T-helper 2 cell treated with Interferon-gamma antibody and Interleukin-4, amounts not matched to agents 100 ng/mL and 5 ng/mL, for 36 hours (primary cell): ENCODE measurements at regions not wholly inside any gene's neighbourhood (a gene's known extent, or its start where the extent isn't known, plus 50 kb on each side); places are given as distances from the start of the nearest gene placed in this dataset.

ENCODE experiments used
- intact Hi-C: fragments of 100-400 bp; cut with micrococcal nuclease; formaldehyde crosslinking; loops from one replicate; pipeline ENCODE4 v1.15.1; 2023

- intact Hi-C loops = no loop called here
Measured at GRCh38 chr21:39105836-39106235, 77.4 kb downstream of the PSMG1 start.

GRCh38 chr21:39105341-39105765, 77.9 kb downstream of the PSMG1 start:
- intact Hi-C loops = no loop called here

- intact Hi-C loops = no loop called here
Measured at GRCh38 chr21:39104911-39105310, 78.3 kb downstream of the PSMG1 start.

GRCh38 chr21:39103689-39104088, 79.6 kb downstream of the PSMG1 start:
- intact Hi-C loops = no loop called here

- intact Hi-C loops = no loop called here
Measured at GRCh38 chr21:39099859-39100258, 83.4 kb downstream of the PSMG1 start.

GRCh38 chr21:39098696-39099200, 84.5 kb downstream of the PSMG1 start:
- intact Hi-C loops = no loop called here

- intact Hi-C loops = no loop called here
Measured at GRCh38 chr21:39097981-39098380, 85.3 kb downstream of the PSMG1 start.

- intact Hi-C loops = no loop called here
Measured at GRCh38 chr21:39097335-39097861, 85.9 kb downstream of the PSMG1 start.

GRCh38 chr21:39096754-39097153, 86.5 kb downstream of the PSMG1 start:
- intact Hi-C loops = no loop called here

GRCh38 chr21:39095681-39096080, 87.6 kb downstream of the PSMG1 start:
- intact Hi-C loops = no loop called here

- intact Hi-C loops = no loop called here
Measured at GRCh38 chr21:39094847-39095579, 88.2 kb downstream of the PSMG1 start.

- intact Hi-C loops = no loop called here
Measured at GRCh38 chr21:39094087-39094780, 89.0 kb downstream of the PSMG1 start.

GRCh38 chr21:39093526-39093925, 89.7 kb downstream of the PSMG1 start:
- intact Hi-C loops = no loop called here

GRCh38 chr21:39088831-39089380, 94.3 kb downstream of the PSMG1 start:
- intact Hi-C loops = no loop called here

GRCh38 chr21:39088031-39088370, 95.2 kb downstream of the PSMG1 start:
- intact Hi-C loops = no loop called here

- intact Hi-C loops = no loop called here
Measured at GRCh38 chr21:39087238-39088030, 95.8 kb downstream of the PSMG1 start.

- intact Hi-C loops = no loop called here
Measured at GRCh38 chr21:39086547-39086946, 96.7 kb downstream of the PSMG1 start.

- intact Hi-C loops = no loop called here
Measured at GRCh38 chr21:39085843-39086405, 97.3 kb downstream of the PSMG1 start.

GRCh38 chr21:39084979-39085729, 98.1 kb downstream of the PSMG1 start:
- intact Hi-C loops = no loop called here

GRCh38 chr21:39084073-39084472, 99.2 kb downstream of the PSMG1 start:
- intact Hi-C loops = no loop called here
